ENCODE measurements at regions not wholly inside any gene's neighbourhood (a gene's known extent, or its start where the extent isn't known, plus 50 kb on each side); places are given as distances from the start of the nearest gene placed in this dataset.
"Not testable (repeated sequence)": the region's sequence is repeated elsewhere in the genome, so short reads cannot be mapped to it uniquely, and the experiment has no call there.

GRCh38 chr5:51172903-51173626 is 210.2 kb upstream of the ISL1 start:
- DNase-seq, result peak; percentile 41

- DNase-seq, result no peak
Observed at GRCh38 chr5:51181208-51181894, 201.9 kb upstream of the ISL1 start.

- DNase-seq, result no peak
Observed at GRCh38 chr5:51185850-51186329, 197.4 kb upstream of the ISL1 start.

- DNase-seq, result no peak
Observed at GRCh38 chr5:51188001-51188591, 195.2 kb upstream of the ISL1 start.

GRCh38 chr5:51194671-51195070 is 188.6 kb upstream of the ISL1 start:
- no peak for DNase-seq

DNA sequence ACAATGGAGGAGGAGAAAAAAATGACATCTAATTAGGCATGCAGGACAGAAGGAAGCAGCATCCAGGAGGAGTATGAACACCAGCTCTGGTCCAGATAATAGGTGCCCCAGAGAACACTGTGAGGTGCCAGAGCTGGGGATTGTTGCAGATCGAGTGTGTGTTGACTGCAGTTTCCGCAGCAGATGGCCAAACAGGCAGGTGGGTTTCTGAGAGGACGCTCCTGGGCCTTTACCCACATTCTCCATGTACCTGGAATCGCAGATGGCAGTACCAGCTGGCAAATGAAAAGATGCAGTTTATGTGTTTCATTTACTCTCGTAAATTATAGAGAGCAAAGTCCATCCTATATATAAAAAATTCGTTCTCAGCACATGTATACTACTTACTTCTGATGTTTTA is 182.2 kb upstream of the ISL1 start:
- DNase-seq, result peak; percentile 71

DNA sequence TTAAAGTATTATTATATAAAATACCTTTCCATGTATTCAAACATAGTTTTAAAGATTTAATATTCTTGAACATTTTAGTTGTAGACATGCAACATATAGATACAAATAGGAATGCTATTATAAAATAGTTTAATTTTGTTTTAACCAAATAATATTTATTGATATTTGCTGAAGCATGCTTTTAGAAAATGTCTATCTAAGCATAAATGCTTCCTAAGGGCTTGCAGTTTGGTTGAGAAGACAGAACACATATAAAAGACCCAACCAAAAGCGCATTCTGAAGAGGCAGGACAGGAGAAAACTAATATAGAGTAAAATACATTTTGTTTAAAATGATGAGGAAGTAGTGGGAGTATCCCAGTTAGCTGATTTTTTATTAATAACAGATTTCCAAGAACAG is 181.5 kb upstream of the ISL1 start:
- no peak for DNase-seq

GRCh38 chr5:51202161-51202560 is 181.1 kb upstream of the ISL1 start:
- no peak for DNase-seq

DNA sequence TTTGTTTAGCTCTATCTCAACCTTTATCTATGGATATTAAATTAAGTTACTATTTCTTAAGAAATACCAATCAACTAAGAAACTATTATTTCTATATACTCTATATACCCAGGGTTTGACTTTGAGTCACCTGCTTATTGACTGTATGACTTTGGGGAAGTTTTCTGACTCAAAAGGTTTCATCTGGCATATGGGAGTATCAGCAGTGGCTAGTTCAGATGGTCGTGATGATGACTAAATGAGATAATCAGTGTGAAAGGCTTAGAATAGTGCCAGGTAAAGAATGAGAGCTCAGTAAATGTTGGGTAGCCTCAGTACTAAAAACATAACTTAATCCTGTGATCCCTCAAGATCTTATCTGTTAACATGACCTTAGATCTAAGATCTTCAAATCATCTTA is 179.7 kb upstream of the ISL1 start:
- DNase-seq, result no peak

DNA sequence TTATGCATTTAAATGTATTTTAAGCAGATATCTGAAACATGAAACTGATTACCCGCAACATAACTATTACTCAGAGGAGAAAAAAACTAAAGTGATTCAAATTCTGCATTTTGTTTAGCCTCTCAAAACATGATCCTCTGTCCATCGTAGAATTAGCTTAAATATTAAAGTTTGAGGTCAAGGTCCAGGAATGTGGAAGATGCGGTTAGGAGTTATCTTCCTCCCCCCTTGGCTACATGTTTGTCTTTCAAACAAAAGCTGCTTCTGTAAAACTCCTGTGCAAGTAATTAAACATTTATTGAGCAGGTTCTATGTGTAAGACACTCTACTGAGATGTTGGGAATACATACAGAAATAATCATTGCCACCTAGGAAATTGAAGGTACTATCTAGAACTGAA is 175.0 kb upstream of the ISL1 start:
- no peak for DNase-seq

DNA sequence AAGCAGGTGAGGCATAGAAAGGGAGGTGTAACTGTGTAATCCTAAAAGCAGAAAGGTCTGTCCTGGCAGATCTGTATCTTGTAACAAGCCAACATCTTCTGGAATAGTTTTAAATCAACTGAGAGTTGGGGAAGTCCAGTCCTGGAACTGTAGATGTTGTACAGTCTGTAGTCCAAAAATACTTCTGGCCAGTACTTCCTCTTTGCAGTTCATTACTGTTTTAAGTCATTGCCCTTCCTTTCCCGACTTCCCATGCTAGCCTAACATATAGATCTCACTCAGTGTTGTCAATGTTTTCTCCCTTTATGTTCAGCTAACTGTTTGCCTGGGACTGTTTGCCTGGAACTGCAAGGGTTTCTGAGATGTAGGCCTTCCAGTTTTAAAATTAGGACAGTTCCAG is 168.5 kb upstream of the ISL1 start:
- DNase-seq, result no peak

DNA sequence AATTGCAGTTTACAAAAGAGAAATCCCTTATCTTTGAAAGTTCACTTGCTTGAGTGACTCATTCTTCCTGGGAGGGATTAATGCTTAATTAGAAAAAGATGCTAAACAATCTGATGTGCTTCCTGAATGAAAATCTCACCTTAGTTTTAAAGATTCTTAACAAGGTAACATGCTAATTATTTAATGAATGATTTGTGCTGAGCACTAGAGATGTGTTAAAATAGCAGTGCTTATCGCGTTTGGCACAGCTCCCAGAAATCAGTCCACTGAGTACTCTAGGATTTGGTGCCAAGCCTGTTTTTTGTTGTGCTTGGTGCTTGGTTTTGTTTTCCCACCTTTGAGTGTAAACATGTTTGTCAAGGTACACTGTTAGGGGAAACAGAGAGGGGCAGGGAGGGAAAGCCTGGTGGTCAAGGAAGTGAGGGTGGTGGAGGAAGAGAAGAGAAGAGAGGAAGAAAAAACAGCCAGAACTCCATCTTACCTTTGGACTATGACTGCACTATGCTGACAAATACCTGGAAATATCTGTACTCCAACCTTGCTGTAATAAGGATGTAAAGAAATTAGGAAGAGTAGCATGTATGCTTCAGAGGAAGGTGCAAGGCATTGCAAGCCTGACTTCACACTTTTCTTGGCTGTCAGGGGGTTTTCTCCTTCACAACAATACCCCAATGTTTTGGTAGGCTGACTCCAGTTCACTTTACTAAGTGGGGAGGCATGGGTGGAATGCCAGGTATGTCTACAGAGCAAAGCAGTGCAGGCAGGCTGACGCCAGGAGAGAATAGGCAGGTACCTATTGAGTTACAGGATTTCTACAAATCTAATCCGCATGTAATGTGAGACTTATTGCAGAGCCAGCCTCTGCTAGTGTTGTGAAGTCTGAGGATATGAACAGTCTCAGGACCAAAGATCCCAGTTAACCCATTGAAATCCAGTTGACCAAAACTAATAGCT is 157.2 kb upstream of the ISL1 start:
- peak; percentile 20 for DNase-seq

DNA sequence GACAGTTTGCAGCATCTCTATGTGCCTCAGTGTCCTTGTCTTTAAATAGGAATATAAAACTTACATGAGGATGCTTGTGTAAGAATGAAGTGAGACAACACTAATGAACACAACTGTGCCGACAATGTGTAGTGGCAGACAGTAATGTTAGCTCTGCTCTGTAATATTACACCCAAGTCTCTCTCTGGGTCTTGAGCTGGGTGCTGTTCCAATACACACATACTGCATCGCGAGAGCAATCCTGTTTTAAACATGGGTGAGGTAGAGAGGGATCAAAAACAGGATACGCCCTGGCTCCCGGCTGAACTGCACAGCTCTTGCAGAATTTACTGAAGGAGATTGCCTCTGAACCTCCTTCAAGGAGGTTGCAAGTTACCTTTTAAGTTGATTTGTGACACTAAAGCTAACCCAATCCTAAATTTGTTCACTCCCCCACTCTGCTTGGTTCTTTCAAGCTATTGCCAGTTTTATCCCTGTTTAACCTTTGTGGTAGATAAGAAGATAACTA is 155.2 kb upstream of the ISL1 start:
- DNase-seq, result no peak

DNA sequence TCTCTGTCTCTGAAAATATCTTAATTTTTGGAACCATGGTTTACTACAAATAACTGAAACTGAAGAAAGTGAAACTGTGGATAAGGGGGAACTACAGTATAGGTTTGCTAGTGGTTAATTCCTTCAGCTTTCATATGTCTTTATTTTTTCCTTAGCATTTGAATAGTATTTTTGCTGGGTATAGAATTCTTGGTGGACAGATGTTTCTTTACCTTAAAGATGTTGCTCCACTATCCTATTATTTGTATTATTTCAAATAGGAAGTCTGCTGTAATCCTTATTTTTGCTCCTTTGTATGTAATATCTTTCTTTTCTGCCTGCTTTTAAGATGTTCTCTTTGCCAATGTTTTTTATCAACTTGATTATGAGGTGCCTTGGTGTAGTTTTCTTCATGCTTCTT is 152.9 kb upstream of the ISL1 start:
- no peak for DNase-seq

- no peak for DNase-seq
Observed at GRCh38 chr5:51242456-51242855, 140.8 kb upstream of the ISL1 start.

DNA sequence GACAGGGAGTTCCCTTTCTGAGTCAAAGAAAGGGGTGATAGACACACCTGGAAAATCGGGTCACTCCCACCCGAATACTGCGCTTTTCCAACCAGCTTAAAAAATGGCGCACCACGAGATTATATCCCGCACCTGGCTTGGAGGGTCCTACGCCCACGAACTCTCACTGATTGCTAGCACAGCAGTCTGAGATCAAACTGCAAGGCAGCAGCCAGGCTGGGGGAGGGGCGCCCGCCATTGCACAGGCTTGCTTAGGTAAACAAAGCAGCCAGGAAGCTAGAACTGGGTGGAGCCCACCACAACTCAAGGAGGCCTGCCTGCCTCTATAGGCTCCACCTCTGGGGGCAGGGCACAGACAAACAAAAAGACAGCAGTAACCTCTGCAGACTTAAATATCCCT is 132.3 kb upstream of the ISL1 start:
- not testable (repeated sequence) for DNase-seq

GRCh38 chr5:51271261-51271660 is 112.0 kb upstream of the ISL1 start:
- DNase-seq, result no peak

GRCh38 chr5:51273021-51273420 is 110.2 kb upstream of the ISL1 start:
- DNase-seq, result no peak

DNA sequence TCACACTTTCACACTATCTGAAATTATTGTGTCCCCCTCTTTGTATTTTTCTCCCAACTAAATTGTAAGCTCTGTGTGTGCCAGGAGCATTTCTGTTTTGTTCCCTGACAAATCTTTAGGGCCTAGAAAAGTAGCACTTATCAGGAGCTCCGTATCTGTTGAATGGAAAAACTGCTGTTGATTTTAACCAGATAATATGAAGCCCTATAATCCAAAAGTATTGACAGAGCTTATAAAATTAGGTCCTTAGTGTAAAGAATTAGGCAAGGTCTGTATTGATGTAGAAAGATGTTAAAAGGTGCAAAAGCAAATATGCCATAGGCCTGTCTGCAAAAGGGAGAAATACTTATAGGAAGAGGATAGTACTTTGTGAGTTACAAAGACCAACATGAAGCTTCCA is 109.4 kb upstream of the ISL1 start:
- DNase-seq, result no peak

DNA sequence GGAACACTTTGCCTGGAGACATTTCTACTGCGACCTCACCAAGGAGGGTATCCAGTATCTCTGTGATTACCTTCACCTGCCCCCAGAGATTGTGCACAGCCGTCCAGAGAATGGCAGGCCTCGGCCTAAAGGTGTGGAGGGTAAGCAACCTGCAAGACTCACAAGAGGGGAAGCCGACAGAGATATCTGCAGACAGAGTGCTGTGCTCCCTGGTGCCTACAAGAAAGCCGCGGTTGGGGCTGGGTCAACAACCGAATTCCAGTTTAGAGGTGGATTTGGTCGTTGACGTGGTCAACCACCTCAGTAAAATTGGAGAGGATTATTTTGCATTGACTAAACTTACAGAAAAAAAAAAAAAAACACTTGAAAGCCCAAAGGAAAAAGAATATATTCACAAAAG is 107.8 kb upstream of the ISL1 start:
- DNase-seq, result no peak

DNA sequence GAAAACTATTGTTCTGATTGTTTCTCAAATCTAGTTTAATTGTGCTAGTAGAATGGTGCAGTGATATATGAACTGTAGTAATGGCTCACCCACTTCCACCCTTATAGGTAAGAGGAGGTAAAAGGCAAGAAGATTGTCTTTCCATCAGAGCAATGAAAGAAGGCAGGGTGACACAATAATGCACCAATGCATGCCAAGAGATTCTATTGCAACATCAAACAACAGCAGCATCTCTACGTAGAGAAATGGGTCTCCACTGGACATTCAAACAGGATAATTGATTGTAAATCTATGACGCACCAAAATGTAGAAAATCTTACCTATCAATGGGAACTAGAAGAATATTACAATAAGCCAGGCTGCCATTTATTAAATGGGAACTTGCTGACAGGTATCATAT is 107.0 kb upstream of the ISL1 start:
- no peak for DNase-seq

DNA sequence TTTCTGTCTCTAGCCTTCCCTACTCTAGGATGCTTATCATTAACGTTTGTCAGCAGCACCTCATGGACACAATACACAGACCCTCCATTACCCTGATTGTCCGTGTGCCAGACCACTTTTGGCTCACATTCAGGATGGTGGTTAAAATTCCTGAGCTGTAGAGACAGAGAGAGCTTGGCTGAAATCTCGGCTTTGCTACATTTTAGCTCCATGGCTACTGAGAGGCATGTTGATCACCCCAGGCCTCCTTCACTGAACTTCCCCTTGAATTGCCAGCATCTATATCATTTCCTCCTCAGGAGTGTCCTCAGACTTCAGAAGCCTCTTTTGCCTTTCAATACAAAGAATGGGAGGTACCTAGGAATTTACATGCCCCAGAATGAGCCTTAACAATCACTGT is 104.7 kb upstream of the ISL1 start:
- no peak for DNase-seq

Data from NCI-H1694 (cell line).